HUES6 (cell line): ENCODE measurements at regions not wholly inside any gene's neighbourhood (a gene's known extent, or its start where the extent isn't known, plus 50 kb on each side); places are given as distances from the start of the nearest gene placed in this dataset.

Experiments used
- H3K27ac ChIP-seq: 2 replicates; pipeline ENCODE4 v1.7.0; 2013; ENCODE audit warnings: low read depth, mild to moderate bottlenecking, low read length, inconsistent platforms
- H3K27me3 ChIP-seq: 2 replicates; pipeline ENCODE4 v1.6.1; 2013; ENCODE audit warnings: low read length; ENCODE audit not compliant: control insufficient read depth, insufficient read depth
- H3K36me3 ChIP-seq: 2 replicates; pipeline ENCODE4 v1.6.1; 2013; ENCODE audit warnings: low read length; ENCODE audit not compliant: control insufficient read depth, insufficient read depth
- H3K4me1 ChIP-seq: 2 replicates; pipeline ENCODE4 v1.6.1; 2013; ENCODE audit warnings: low read length; ENCODE audit not compliant: control insufficient read depth, insufficient read depth
- H3K4me3 ChIP-seq: 2 replicates; pipeline ENCODE4 v1.5.1; 2013; ENCODE audit warnings: low read depth, low read length
- H3K9ac ChIP-seq: one replicate; pipeline ENCODE4 v1.6.1; 2013; ENCODE audit warnings: mild to moderate bottlenecking, low read length
- H3K9me3 ChIP-seq: 2 replicates; pipeline ENCODE4 v1.6.1; 2013; ENCODE audit warnings: low read depth, low read length; ENCODE audit not compliant: control insufficient read depth, insufficient read depth

- Histone ChIP-seq H3K9ac (no peak overlapping the region), H3K27me3 (no peaks in the 10 kb centered on the region), H3K4me1 (no peaks in the 10 kb centered on the region), H3K27ac (no peak overlapping the region), H3K4me3 (no peak overlapping the region), H3K36me3 (no peaks in the 10 kb centered on the region), H3K9me3 (no peaks in the 10 kb centered on the region)
Measured at GRCh38 chr15:35771746-35772442, 225.9 kb upstream of the DPH6 start.

GRCh38 chr15:35774653-35775052 is 228.7 kb upstream of the DPH6 start:
- no peaks in the 10 kb centered on the region for H3K27me3 ChIP-seq
- no peaks in the 10 kb centered on the region for H3K4me1 ChIP-seq
- H3K9ac ChIP-seq, result no peak overlapping the region
- H3K27ac ChIP-seq, result no peak overlapping the region
- no peaks in the 10 kb centered on the region for H3K9me3 ChIP-seq
- H3K4me3 ChIP-seq, result no peak overlapping the region
- no peaks in the 10 kb centered on the region for H3K36me3 ChIP-seq

GRCh38 chr15:35775471-35775870 is 229.5 kb upstream of the DPH6 start:
- Histone ChIP-seq H3K36me3 (no peaks in the 10 kb centered on the region), H3K9ac (no peak overlapping the region), H3K27ac (no peak overlapping the region), H3K27me3 (no peaks in the 10 kb centered on the region), H3K4me3 (no peak overlapping the region), H3K4me1 (no peaks in the 10 kb centered on the region), H3K9me3 (no peaks in the 10 kb centered on the region)

- no peak overlapping the region for H3K4me3 ChIP-seq
- no peaks in the 10 kb centered on the region for H3K27me3 ChIP-seq
- no peaks in the 10 kb centered on the region for H3K36me3 ChIP-seq
- H3K9ac ChIP-seq, result no peak overlapping the region
- H3K4me1 ChIP-seq, result no peaks in the 10 kb centered on the region
- H3K27ac ChIP-seq, result no peak overlapping the region
- H3K9me3 ChIP-seq, result no peaks in the 10 kb centered on the region
Measured at GRCh38 chr15:35777061-35777460, 231.1 kb upstream of the DPH6 start.

GRCh38 chr15:35783203-35783602 is 237.2 kb upstream of the DPH6 start:
- no peak overlapping the region for H3K4me3 ChIP-seq
- no peak overlapping the region for H3K27ac ChIP-seq
- H3K9ac ChIP-seq, result no peak overlapping the region
- no peaks in the 10 kb centered on the region for H3K27me3 ChIP-seq
- no peaks in the 10 kb centered on the region for H3K36me3 ChIP-seq
- H3K9me3 ChIP-seq, result no peaks in the 10 kb centered on the region
- peaks cover 5% of the 10 kb centered on the region; the same call in 1 of the 2 replicates for H3K4me1 ChIP-seq

DNA sequence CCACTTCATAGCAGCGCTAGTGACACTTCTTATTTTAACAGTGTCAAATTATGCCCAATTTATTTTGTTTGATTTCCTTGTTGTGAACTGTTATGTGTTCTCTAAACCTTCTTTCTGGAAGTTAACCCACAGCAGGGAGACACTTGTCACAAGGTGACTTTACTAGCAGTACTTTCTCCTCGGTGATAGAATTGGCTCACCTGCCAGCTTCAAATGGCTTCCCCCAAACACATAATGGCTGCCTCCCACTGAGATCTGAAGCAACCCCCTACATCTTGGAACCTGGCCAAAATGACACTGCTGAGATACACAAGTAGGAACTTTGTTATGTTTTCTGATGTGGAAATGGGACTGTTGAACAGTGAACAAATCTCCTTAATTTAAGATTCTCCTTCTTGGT is 238.8 kb upstream of the DPH6 start:
- Histone ChIP-seq H3K27me3 (no peaks in the 10 kb centered on the region), H3K4me3 (no peak overlapping the region), H3K27ac (no peak overlapping the region), H3K9ac (no peak overlapping the region), H3K4me1 (peaks cover 5% of the 10 kb centered on the region; the same call in 1 of the 2 replicates), H3K9me3 (no peaks in the 10 kb centered on the region), H3K36me3 (no peaks in the 10 kb centered on the region)

DNA sequence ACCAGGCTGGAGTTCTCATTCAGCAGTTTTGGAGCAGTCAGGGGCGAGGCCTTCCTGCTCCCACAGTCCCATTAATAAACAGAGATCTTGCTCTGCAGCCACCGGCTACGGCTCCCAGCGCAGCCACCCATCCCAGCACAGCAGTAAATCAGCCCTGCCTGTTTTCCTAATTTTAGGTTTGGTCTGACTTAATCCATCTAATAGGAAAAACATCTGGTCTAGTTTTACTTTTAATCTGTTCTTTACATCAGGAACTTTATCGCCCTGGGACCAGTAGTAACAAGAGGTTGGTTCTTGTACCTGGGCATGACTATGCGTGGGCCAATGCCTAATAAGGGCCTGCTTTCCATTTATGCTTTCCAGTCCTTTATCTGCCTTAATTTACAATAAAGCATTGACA is 264.0 kb upstream of the DPH6 start:
- Histone ChIP-seq H3K9ac (no peak overlapping the region), H3K36me3 (no peaks in the 10 kb centered on the region), H3K27ac (no peak overlapping the region), H3K27me3 (no peaks in the 10 kb centered on the region), H3K4me1 (no peaks in the 10 kb centered on the region), H3K9me3 (no peaks in the 10 kb centered on the region), H3K4me3 (no peak overlapping the region)

DNA sequence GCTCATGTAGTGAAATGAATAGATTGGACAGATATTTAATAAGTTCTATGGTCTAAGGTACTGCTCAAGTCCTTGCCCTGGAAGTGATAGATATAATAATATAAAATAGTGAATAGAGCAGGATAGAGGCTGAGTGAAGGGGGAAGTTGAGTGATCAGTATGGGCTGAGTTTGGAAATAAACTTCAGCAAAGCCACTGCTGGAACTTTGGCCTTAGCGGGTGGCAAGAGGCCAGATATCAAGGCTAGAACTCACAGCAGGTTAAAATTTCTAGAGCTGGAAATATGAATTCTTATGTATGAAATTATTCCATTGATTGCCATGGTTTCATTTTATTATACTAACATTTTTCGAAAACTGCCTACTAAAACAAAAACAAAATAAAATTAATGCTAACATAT is 267.6 kb upstream of the DPH6 start:
- Histone ChIP-seq H3K9me3 (no peaks in the 10 kb centered on the region), H3K4me3 (no peak overlapping the region), H3K27ac (no peak overlapping the region), H3K9ac (no peak overlapping the region), H3K4me1 (no peaks in the 10 kb centered on the region), H3K27me3 (no peaks in the 10 kb centered on the region), H3K36me3 (no peaks in the 10 kb centered on the region)

DNA sequence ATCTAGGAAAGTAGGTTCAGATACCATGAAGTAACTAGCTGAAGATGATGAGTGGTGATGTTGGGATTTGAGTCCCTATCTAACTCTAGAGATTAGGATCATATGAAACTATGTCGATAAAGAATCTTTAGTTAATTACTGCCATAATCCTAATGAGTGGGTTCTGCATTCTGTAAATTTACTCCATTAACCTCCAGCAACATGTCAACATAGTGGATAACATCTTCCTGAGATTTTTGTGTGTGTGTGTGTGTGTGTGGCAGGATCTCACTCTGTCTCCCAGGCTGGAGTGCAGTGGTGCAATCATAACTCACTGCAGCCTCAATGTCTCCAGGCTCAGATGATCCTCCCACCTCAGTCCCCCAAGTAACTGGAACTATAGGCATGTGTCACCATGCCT is 272.9 kb upstream of the DPH6 start:
- H3K9ac ChIP-seq, result no peak overlapping the region
- no peaks in the 10 kb centered on the region for H3K9me3 ChIP-seq
- H3K4me1 ChIP-seq, result no peaks in the 10 kb centered on the region
- no peak overlapping the region for H3K4me3 ChIP-seq
- H3K27ac ChIP-seq, result no peak overlapping the region
- H3K27me3 ChIP-seq, result no peaks in the 10 kb centered on the region
- no peaks in the 10 kb centered on the region for H3K36me3 ChIP-seq

- no peak overlapping the region for H3K4me3 ChIP-seq
- H3K9me3 ChIP-seq, result no peaks in the 10 kb centered on the region
- H3K27ac ChIP-seq, result no peak overlapping the region
- H3K36me3 ChIP-seq, result no peaks in the 10 kb centered on the region
- H3K9ac ChIP-seq, result no peak overlapping the region
- no peaks in the 10 kb centered on the region for H3K4me1 ChIP-seq
- H3K27me3 ChIP-seq, result no peaks in the 10 kb centered on the region
Measured at GRCh38 chr15:35822153-35822552, 276.2 kb upstream of the DPH6 start.

DNA sequence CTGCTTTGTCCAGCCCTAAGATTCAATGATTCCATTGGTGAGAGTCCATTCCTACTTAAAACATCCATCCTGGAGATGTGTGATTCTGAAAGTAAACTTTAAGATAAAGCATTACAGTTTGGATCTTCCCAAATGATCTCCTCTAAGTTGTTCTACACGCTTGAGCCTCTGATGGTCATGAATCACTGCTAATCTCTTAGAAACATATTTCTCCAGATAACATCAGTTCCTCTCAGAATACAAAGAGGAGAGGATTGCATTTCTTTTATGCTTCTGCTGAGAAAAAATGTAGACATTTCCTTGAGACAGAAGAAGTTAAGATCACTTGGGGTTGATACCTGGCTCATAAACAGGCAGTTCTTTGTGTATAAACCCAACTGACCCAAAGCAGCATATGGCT is 281.2 kb upstream of the DPH6 start:
- no peak overlapping the region for H3K9ac ChIP-seq
- no peak overlapping the region for H3K27ac ChIP-seq
- no peaks in the 10 kb centered on the region for H3K36me3 ChIP-seq
- no peak overlapping the region for H3K4me3 ChIP-seq
- 0 out of 2 replicates have a peak, but pooled peaks cover 2% of the 10 kb centered on the region for H3K4me1 ChIP-seq
- no peaks in the 10 kb centered on the region for H3K9me3 ChIP-seq
- no peaks in the 10 kb centered on the region for H3K27me3 ChIP-seq
